PC-3 (cell line): ENCODE measurements at regions not wholly inside any gene's neighbourhood (a gene's known extent, or its start where the extent isn't known, plus 50 kb on each side); places are given as distances from the start of the nearest gene placed in this dataset.

Experiments used
- EZH2 ChIP-seq: fragments of 300-600 bp; sonication (generic); IDR thresholded peaks from one replicate; pipeline ENCODE4 v1.6.1; 2017; ENCODE audit warnings: antibody characterized with exemption, mild to moderate bottlenecking, low read length; ENCODE audit not compliant: unreplicated experiment
- TF ChIP-seq, protein P1 (sequence below): fragments of 300-600 bp; sonication (generic); conservative IDR thresholded peaks from 2 replicates; pipeline ENCODE4 v1.5.1; 2017; ENCODE audit warnings: antibody characterized with exemption, low read depth, mild to moderate bottlenecking, low read length

DNA sequence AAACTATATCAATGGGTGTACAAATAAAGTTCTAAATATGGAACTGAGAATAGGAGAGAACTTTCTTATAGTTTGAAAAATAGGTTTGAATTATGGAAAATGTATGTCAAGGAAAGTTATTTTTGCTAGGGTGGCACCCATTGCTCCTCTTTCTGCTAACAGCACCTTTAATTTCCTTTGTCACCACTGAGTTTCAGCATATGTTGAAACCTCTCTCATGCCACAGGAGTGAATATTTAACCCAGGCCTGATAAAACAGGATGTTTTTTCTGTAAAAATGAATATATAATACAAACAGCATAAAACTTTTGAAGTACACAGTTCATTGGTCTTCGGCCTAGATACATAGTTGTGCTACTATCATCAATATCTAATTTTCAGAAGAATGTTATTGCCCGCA is 385.5 kb upstream of the ANO5 start:
- TF ChIP-seq, protein P1, sequence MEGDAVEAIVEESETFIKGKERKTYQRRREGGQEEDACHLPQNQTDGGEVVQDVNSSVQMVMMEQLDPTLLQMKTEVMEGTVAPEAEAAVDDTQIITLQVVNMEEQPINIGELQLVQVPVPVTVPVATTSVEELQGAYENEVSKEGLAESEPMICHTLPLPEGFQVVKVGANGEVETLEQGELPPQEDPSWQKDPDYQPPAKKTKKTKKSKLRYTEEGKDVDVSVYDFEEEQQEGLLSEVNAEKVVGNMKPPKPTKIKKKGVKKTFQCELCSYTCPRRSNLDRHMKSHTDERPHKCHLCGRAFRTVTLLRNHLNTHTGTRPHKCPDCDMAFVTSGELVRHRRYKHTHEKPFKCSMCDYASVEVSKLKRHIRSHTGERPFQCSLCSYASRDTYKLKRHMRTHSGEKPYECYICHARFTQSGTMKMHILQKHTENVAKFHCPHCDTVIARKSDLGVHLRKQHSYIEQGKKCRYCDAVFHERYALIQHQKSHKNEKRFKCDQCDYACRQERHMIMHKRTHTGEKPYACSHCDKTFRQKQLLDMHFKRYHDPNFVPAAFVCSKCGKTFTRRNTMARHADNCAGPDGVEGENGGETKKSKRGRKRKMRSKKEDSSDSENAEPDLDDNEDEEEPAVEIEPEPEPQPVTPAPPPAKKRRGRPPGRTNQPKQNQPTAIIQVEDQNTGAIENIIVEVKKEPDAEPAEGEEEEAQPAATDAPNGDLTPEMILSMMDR: no peak
- TF ChIP-seq EZH2: no peak
